Stimulated activated CD4-positive, alpha-beta T cell treated with anti-CD3 and anti-CD28 coated beads, Interleukin-12 subunit alpha, Interleukin-12 subunit beta, amount 100 ng/mL, for 48 hours (primary cell): ENCODE measurements at regions not wholly inside any gene's neighbourhood (a gene's known extent, or its start where the extent isn't known, plus 50 kb on each side); places are given as distances from the start of the nearest gene placed in this dataset.
"Not testable (repeated sequence)": the region's sequence is repeated elsewhere in the genome, so short reads cannot be mapped to it uniquely, and the experiment has no call there.

ENCODE experiments used
- DNase-seq, 3 donors: peaks; one replicate each; pipeline ENCODE4 v3.0.0-alpha.2; 2020; ENCODE audit warnings: low read depth in 2 of 3, low spot score in 1 of 3

- no peak for DNase-seq
Measured at GRCh38 chr3:162507397-162507796, 1010.8 kb downstream of the OTOL1 start.

GRCh38 chr3:162512488-162512887 is 1015.9 kb downstream of the OTOL1 start:
- no peak for DNase-seq

GRCh38 chr3:162517110-162517509 is 1020.5 kb downstream of the OTOL1 start:
- DNase-seq, result no peak

- DNase-seq, result no peak
Measured at GRCh38 chr3:162521669-162522068, 1025.1 kb downstream of the OTOL1 start.

- DNase-seq, result no peak
Measured at GRCh38 chr3:162525066-162525742, 1028.6 kb downstream of the OTOL1 start.

GRCh38 chr3:162525771-162526170 is 1029.2 kb downstream of the OTOL1 start:
- DNase-seq, result no peak

GRCh38 chr3:162534431-162534830 is 1037.8 kb downstream of the OTOL1 start:
- no peak for DNase-seq

GRCh38 chr3:162538491-162538890 is 1041.9 kb downstream of the OTOL1 start:
- DNase-seq, result no peak

- no peak for DNase-seq
Measured at GRCh38 chr3:162538906-162539305, 1042.3 kb downstream of the OTOL1 start.

GRCh38 chr3:162540421-162540820 is 1043.8 kb downstream of the OTOL1 start:
- no peak for DNase-seq

GRCh38 chr3:162541923-162542322 is 1045.3 kb downstream of the OTOL1 start:
- no peak for DNase-seq

GRCh38 chr3:162544246-162544645 is 1047.6 kb downstream of the OTOL1 start:
- DNase-seq, result no peak

- DNase-seq, result no peak
Measured at GRCh38 chr3:162546910-162547309, 1050.3 kb downstream of the OTOL1 start.

GRCh38 chr3:162547321-162547720 is 1050.7 kb downstream of the OTOL1 start:
- DNase-seq, result no peak

- no peak for DNase-seq
Measured at GRCh38 chr3:162555761-162556160, 1059.2 kb downstream of the OTOL1 start.

- DNase-seq, result no peak
Measured at GRCh38 chr3:162558016-162558415, 1061.4 kb downstream of the OTOL1 start.

- no peak for DNase-seq
Measured at GRCh38 chr3:162568706-162569105, 1072.1 kb downstream of the OTOL1 start.

GRCh38 chr3:162569314-162569713 is 1072.7 kb downstream of the OTOL1 start:
- no peak for DNase-seq

GRCh38 chr3:162584986-162585385 is 1088.4 kb downstream of the OTOL1 start:
- DNase-seq, result no peak

GRCh38 chr3:162586591-162586990 is 1090.0 kb downstream of the OTOL1 start:
- no peak for DNase-seq

GRCh38 chr3:162597226-162597625 is 1100.6 kb downstream of the OTOL1 start:
- DNase-seq, result no peak

GRCh38 chr3:162598500-162598899 is 1101.9 kb downstream of the OTOL1 start:
- not testable (repeated sequence) for DNase-seq

GRCh38 chr3:162599742-162600141 is 1103.1 kb downstream of the OTOL1 start:
- not testable (repeated sequence) for DNase-seq
